8988T (cell line): ENCODE measurements at regions not wholly inside any gene's neighbourhood (a gene's known extent, or its start where the extent isn't known, plus 50 kb on each side); places are given as distances from the start of the nearest gene placed in this dataset.
"Not testable (repeated sequence)": the region's sequence is repeated elsewhere in the genome, so short reads cannot be mapped to it uniquely, and the experiment has no call there.

Experiments used
- DNase-seq: peaks from one replicate; pipeline ENCODE4 v3.0.0; 2011

DNA sequence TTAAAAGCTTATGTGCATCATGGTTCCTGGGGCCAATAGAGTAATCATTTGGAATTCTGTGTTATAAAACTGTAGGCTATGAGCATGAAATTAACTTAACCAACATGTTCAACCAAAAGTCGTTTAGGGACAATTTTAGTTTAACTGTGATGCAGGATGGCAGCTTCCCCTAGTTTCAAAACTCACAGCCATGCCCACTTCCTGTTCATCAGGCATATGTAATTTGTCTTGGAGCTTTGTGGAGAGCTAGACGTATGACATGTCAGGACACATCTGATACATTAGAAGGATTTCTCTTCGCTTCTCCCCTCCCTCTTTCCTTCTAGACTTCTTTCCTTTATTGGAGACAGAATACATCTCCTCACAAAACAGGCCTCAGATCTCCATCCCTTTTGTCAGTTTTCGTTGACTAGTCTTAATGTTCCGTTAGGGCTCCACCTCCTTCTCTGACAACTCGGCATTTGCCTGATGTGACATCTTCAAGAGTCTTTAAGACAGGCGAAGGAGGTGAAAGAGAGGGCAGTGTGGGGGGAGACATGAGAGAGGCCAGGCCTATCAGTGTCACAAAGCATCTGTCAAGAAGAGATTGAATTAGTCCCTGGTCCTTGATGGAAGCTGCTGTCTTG, 176.0 kb downstream of the MSX2 start:
- DNase-seq = no peak

GRCh38 chr5:174897281-174897950, 173.0 kb downstream of the MSX2 start:
- no peak for DNase-seq

GRCh38 chr5:174895360-174895759, 171.0 kb downstream of the MSX2 start:
- DNase-seq = no peak

- no peak for DNase-seq
Measured at GRCh38 chr5:174892742-174893141, 168.4 kb downstream of the MSX2 start.

DNA sequence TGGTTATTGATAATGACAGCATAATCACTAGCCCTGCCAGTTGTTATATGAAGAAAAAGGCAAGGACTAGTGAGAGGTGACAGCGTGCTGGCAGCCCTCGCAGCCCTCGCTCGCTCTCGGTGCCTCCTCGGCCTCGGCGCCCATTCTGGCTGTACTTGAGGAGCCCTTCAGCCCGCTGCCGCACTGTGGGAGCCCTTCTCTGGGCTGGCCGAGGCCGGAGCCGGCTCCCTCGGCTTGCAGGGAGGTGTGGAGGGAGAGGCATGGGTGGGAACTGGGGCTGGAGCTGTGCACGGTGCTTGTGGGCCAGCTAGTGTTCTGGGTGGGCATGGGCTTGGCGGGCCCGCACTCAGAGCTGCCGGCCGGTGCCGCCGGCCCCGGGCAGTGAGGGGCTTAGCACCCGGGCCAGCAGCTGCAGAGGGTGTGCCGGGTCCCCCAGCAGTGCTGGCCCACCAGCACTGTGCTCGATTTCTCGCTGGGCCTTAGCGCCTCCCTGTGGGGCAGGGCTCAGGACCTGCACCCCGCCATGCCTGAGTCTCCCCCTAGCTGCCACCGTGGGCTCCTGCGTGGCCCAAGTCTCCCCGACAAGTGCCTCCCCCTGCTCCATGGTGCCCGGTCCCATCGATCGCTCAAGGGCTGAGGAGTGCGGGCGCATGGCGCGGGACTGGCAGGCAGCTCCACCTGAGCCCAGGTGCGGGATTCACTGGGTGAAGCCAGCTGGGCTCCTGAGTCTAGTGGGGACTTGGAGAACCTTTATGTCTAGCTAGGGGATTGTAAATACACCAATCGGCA, 156.2 kb downstream of the MSX2 start:
- DNase-seq = not testable (repeated sequence)

DNA sequence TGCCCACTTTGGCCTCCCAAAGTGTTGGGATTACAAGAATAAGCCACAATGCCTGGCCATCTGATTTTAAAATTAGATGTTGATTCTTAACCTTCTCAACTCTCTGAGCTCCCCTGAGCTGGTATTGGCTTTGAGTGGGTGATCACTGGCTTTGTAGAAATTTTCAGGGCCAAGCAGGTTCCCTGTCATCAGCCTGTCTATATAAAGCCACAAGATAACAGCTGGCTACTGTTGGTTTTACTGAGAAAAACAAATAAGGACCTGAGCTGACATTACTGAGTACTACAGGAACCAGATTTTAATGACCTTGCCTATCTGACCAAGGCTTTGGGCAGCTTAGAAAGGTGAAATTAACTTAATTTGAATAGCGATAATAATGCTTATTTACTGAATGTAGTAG, 153.6 kb downstream of the MSX2 start:
- DNase-seq = no peak

DNA sequence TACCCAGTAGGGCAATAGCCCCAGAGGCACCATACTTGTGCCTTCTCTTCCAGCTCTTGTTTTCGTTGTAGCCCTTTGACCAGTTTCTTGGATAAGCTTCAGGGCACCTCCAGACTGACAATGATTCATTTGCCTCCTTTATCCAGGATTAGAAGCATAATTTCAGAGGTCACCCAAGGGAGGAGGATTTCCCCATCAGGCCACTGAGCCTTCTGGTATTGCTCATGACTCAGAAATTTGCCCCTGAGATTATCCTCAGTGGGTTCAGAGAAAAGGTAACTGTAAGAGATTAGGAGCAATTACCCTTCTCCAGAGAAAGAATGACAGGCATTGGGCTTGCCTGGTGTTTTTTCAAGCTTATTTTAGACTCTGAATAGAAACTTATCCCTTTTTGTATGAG, 147.9 kb downstream of the MSX2 start:
- no peak for DNase-seq

DNA sequence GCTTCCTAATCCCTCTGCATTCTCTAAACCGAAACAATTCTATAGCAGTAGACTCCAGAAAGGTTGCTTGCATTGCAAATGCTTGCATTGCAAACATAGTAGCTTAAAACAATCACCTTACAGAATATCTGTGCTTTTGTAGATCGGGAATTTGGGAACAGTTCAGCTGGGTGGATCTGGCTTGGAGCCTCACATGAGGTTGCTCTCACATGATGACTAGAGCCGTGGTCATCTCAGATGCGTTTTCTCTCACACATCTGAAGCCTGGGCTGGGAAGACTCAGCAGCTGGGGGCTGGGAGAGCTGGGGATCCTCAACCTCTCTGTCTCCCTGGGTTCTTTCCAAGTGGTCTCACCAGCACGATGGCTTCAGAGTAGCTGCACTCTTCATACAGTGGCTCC, 127.8 kb downstream of the MSX2 start:
- DNase-seq = no peak

- no peak for DNase-seq
Measured at GRCh38 chr5:174850565-174851169, 126.3 kb downstream of the MSX2 start.

DNA sequence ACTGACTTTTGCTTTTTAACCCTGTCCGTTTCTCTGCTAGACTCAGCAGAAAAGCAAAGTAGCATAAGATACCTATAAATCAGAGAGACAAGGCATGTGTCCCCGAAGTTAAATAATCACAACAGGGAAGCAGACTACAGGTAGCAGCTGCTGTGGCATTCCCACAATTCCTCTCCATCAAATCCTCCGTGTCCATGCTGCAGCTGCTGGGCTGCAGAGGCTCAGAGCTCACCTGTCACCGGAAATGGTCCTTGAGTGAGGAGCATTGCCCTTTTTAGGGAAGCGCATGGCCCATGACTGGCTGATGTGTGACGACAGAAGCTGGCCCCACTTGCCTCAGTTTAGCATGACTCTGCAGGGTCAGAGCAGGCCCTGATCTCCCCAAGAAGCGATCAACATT, 125.0 kb downstream of the MSX2 start:
- no peak for DNase-seq

DNA sequence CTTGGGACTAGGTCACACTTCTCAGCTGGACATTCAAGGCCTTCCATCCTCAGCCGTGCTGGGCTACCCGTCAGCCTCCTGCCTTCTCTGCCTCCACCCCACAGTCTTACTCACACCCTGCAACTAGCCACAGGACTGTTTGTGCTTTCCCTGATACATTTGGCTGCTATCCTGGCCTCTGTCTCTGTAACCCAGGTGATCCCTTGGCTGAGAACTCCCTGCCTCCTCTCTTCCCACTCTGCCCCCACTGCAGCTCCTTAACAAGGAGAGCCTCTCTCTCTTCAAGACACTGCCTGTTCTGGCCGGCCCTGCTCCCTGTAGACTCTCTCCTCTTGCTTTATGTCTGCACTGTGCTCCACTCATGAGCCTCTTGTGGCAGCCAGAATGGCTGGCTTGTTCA, 120.6 kb downstream of the MSX2 start:
- DNase-seq = no peak

GRCh38 chr5:174843263-174844250, 119.2 kb downstream of the MSX2 start:
- no peak for DNase-seq

- no peak for DNase-seq
Measured at GRCh38 chr5:174840435-174840834, 116.1 kb downstream of the MSX2 start.

DNA sequence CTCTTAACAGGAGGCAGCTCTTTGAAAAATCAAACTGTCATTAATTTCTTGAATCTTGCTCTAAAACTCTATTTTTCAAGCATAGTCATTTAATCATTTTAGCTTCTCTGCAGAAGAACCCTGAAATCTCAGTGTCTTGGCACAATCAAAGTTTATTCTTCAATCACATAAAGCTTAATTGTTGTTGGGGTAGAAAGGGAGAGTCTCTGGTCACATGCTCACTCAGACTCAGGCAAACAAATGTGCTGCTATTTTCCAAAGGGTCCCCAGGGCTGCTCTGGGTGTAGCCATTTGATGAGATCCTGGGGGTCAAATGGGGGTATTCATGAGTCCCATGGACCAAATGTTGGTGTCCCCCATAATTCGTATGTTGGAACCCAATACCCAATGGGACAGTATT, 114.8 kb downstream of the MSX2 start:
- DNase-seq = no peak

DNA sequence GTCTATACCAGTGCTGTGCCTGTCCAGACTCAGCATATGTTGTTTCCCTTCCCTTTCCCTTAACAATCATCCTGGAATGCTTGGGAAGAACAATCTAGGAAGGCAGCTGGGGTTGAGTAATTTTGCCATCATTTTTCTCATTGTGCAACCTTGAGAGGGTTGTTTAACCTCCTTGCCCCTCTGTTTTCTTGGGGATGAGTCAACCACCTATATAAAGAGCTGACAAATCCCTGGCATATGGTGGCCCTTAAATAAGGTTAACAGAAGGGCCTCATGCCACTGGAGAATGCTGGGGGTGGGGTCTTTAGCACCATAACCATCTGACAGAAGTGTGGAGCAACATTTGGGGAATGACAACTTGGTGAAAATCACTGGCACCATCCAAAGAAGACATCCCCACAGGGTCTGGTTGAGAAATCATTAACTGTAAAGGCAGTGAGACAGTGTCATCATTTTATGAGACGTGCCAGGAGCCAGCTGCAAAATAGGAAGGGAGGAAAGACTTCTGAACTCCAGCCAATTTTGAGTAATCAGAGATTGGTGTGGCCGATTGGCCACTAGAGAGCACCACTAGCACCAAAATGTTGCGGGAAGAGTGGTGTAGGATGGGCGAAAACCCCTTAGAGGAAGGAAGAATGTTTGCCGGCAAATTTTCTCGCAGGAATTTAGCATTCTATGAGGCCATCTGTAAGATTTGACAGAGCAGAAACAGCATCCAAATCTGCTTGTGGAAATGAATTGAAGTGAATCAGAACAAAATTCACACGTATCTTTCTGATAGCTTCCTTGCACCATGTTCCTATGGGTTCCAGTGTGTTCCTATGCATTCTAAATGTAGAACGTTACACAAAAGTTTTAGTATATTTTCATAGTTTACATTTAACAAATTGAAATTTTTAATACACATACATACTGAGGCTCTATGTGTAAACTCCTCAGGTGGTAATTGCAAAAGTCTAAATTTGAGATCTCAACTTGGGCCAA, 113.8 kb downstream of the MSX2 start:
- no peak for DNase-seq

DNA sequence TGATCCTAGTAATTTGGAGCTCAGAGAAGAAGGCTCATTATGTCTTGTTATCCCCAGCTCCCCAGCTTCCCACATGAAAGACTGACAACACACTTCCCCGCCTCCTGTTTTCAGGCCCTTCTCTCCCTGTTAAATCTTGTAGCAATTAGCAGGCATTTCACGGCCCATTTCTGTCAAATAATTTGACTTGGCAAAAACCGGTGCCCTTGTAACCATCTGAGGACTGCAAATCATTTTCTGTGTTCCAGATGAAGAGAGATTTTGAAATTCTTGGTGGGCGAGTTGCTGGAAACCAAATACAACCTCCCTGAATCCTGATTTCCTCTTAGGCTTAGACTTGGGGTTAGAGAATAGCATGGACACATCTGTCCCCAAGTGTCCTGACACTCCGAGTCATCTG, 109.7 kb downstream of the MSX2 start:
- no peak for DNase-seq

GRCh38 chr5:174832811-174833210, 108.4 kb downstream of the MSX2 start:
- DNase-seq = no peak

GRCh38 chr5:174832025-174832424, 107.6 kb downstream of the MSX2 start:
- DNase-seq = no peak

GRCh38 chr5:174831031-174831660, 106.8 kb downstream of the MSX2 start:
- no peak for DNase-seq

DNA sequence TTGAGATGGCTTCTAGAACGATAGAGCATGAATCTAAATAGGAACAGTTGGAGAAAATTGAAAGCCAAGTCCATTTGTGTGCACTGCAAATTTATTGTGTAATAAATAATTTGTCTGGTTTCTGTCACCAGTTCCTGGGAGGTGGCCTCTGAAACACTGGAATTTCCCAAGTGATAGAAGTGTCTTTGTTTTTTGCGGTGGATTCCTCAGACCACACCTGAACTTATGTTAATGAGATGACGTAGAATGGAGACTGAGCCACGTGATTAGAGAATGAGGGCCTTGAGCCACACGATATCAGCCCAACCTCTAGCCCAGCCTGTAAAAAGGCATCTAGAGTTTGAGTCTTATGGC, 105.1 kb downstream of the MSX2 start:
- no peak for DNase-seq
